ENCODE measurements at regions not wholly inside any gene's neighbourhood (a gene's known extent, or its start where the extent isn't known, plus 50 kb on each side); places are given as distances from the start of the nearest gene placed in this dataset.

- no peak overlapping the region for H3K4me3 ChIP-seq (ENCODE audit: low read depth, low read length)
- TF ChIP-seq, protein P1, sequence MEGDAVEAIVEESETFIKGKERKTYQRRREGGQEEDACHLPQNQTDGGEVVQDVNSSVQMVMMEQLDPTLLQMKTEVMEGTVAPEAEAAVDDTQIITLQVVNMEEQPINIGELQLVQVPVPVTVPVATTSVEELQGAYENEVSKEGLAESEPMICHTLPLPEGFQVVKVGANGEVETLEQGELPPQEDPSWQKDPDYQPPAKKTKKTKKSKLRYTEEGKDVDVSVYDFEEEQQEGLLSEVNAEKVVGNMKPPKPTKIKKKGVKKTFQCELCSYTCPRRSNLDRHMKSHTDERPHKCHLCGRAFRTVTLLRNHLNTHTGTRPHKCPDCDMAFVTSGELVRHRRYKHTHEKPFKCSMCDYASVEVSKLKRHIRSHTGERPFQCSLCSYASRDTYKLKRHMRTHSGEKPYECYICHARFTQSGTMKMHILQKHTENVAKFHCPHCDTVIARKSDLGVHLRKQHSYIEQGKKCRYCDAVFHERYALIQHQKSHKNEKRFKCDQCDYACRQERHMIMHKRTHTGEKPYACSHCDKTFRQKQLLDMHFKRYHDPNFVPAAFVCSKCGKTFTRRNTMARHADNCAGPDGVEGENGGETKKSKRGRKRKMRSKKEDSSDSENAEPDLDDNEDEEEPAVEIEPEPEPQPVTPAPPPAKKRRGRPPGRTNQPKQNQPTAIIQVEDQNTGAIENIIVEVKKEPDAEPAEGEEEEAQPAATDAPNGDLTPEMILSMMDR (IDR thresholded peaks at IDR 0.05; ENCODE audit: low read depth, low read length) = no peak
Measured at GRCh38 chr21:22516230-22516629, 1518.0 kb downstream of the NCAM2 start.

DNA sequence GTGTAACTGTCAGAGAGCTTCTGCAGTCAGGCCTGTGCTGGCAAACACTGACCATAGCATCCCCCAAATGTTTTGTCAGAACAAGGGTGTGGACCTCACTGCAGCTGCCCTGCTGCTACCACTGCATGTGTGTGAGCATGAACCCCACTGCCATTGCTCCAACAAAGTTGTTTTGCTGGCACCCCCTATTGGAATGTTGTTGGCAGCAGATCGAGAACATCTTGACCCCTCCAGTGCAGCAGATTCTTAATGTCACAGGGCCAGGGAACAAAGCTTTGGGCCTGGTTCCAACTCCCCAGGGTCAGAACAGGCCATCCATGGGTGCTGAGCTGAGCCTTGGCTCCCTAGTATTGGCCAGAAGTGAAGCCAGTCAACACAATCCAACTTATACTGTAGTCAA lies 1537.4 kb downstream of the NCAM2 start:
- TF ChIP-seq, protein P1 (IDR thresholded peaks at IDR 0.05; ENCODE audit: low read depth, low read length) = no peak

GRCh38 chr21:22536509-22536908 lies 1538.3 kb downstream of the NCAM2 start:
- TF ChIP-seq, protein P1 (IDR thresholded peaks at IDR 0.05; ENCODE audit: low read depth, low read length) = no peak
- no peak overlapping the region for H3K4me3 ChIP-seq (ENCODE audit: low read depth, low read length)

More for the DNA sequence above, 1537.4 kb downstream of the NCAM2 start:
- H3K4me3 ChIP-seq (ENCODE audit: low read depth, low read length) = no peak overlapping the region

DNA sequence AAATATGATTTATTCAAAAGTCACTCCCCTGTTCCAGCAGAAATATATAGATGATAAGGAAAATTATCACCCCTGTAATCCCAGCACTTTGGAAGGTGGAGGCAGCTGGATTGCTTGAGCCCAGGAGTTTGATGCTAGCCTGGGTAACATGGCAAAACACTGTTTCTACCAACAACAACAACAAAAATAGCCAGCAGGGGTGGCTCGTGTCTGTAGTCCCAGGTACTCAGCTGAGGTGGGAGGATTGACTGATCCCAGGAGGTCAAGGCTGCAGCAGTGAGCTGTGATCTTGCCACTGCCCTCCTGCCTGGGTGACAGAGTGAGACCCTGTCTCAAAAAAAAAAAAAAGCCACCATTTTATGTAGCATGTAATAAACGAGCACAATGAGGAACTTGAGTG lies 1546.5 kb downstream of the NCAM2 start:
- TF ChIP-seq, protein P1 (IDR thresholded peaks at IDR 0.05; ENCODE audit: low read depth, low read length) = no peak
- no peak overlapping the region for H3K4me3 ChIP-seq (ENCODE audit: low read depth, low read length)

DNA sequence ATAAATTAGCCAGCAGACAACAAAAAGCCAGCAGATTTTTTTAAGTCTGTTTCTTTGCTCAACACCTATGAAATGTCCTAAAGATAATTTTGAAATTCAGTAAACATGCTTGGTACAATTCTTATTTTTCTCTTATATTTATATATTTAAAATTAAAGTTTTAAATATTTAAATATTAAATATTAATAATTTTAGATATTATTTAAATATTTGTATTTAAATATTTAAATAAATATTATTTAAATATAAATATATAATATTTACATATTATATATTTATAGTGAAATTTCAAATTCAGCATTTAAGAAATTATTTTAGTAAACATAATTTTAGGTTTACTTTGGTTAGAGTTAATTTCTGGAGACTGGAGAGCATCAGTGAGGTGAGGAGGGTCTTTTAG lies 1554.2 kb downstream of the NCAM2 start:
- TF ChIP-seq, protein P1 (IDR thresholded peaks at IDR 0.05; ENCODE audit: low read depth, low read length) = no peak
- H3K4me3 ChIP-seq (ENCODE audit: low read depth, low read length) = no peak overlapping the region

- H3K4me3 ChIP-seq (ENCODE audit: low read depth, low read length) = no peak overlapping the region
- TF ChIP-seq, protein P1 (IDR thresholded peaks at IDR 0.05; ENCODE audit: low read depth, low read length) = no peak
Measured at GRCh38 chr21:22554690-22555316, 1556.6 kb downstream of the NCAM2 start.

DNA sequence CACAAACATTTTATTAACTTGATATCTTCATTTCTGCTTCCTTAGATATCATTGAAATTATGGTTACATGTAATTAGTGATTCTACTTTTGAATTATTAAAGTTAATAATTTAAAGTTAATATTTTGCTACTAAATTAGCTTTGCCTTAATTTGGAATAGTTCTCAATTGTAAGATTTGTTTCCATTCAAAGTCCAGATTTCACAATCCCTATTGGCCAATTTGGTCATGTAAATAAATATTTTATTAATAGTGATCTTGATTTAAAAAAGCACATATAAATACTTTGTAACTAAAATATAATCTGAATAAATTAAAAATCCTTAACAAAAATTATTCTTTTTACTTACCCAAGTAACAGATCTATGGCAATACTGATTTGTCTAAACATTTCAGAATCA lies 1558.6 kb downstream of the NCAM2 start:
- H3K4me3 ChIP-seq (ENCODE audit: low read depth, low read length) = no peak overlapping the region
- TF ChIP-seq, protein P1 (IDR thresholded peaks at IDR 0.05; ENCODE audit: low read depth, low read length) = no peak

Measured in WI38 (cell line).